GM12891 (cell line): ENCODE measurements at regions not wholly inside any gene's neighbourhood (a gene's known extent, or its start where the extent isn't known, plus 50 kb on each side); places are given as distances from the start of the nearest gene placed in this dataset.

Experiments used
- POLR2A ChIP-seq: IDR thresholded peaks from 2 replicates; pipeline ENCODE4 v1.6.1; 2011; ENCODE audit warnings: low read depth, low read length, control low read depth
- POLR2AphosphoS5 ChIP-seq: IDR thresholded peaks from 2 replicates; pipeline ENCODE4 v1.6.1; 2011; ENCODE audit warnings: low read depth, low read length, control low read depth
- POU2F2 ChIP-seq: IDR thresholded peaks from 2 replicates; pipeline ENCODE4 v1.6.1; 2011; ENCODE audit warnings: low read depth, mild to moderate bottlenecking, control low read depth, low read length, moderate library complexity
- TAF1 ChIP-seq: IDR thresholded peaks from 2 replicates; pipeline ENCODE4 v1.6.1; 2011; ENCODE audit warnings: low read depth, low read length, control low read depth

DNA sequence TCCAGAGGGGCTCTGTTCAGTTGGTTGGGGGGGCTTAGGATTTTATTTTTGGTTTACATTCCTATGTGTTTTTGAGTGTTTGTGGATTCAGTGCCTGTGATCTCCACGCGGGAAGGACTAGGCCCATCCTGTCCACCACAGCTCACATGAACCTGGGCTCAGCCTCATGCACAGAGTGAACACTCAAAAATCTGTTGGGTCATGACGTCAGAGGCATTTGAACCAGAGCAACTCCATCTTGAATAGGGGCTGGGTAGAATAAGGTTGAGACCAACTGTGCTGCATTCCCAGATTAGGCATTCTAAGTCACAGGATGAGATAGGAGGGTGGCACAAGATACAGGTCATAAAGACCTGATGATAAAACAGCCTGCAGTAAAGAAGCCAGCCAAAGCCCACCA lies 133.3 kb downstream of the RAMP3 start:
- TF ChIP-seq POLR2AphosphoS5 = no peak
- no peak for TF ChIP-seq POLR2A
- TF ChIP-seq TAF1 = no peak
- TF ChIP-seq POU2F2 = no peak
